OCI-LY1 (cell line): ENCODE measurements at regions not wholly inside any gene's neighbourhood (a gene's known extent, or its start where the extent isn't known, plus 50 kb on each side); places are given as distances from the start of the nearest gene placed in this dataset.

Source experiments
- EZH2 ChIP-seq: fragments of 200-600 bp; sonication (generic), shearing (Covaris generic); IDR thresholded peaks from 2 replicates; pipeline ENCODE4 v1.8.0; 2017; ENCODE audit warnings: borderline replicate concordance, mixed run types, mild to moderate bottlenecking, antibody characterized with exemption, low read length, moderate library complexity, mixed read lengths
- TF ChIP-seq, protein P1 (sequence below): fragments of 200-600 bp; sonication (generic), shearing (Covaris generic); IDR thresholded peaks from 2 replicates; pipeline ENCODE4 v1.5.1; 2017; ENCODE audit warnings: mild to moderate bottlenecking, antibody characterized with exemption, low read length, moderate library complexity, mixed read lengths

DNA sequence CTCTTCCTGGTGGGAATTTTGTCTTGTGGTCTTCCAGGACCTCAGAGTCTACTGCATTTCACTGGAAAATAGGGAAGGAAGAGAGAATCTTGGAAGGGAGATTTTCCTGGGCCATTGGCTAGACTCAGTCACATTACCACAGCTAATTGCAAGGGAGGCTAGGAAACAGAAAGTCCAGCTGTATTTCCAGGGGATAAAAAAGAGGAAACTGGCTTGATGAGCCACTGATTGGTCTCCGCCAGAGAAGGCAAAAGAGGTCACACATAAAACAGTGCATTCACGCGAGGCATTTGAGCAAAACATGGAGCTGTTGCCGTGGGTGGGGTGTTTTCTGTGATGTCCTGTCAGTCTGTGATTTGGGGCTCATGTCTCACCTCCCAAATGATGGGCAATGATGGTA, 345.3 kb downstream of the FOXL1 start:
- TF ChIP-seq, protein P1, sequence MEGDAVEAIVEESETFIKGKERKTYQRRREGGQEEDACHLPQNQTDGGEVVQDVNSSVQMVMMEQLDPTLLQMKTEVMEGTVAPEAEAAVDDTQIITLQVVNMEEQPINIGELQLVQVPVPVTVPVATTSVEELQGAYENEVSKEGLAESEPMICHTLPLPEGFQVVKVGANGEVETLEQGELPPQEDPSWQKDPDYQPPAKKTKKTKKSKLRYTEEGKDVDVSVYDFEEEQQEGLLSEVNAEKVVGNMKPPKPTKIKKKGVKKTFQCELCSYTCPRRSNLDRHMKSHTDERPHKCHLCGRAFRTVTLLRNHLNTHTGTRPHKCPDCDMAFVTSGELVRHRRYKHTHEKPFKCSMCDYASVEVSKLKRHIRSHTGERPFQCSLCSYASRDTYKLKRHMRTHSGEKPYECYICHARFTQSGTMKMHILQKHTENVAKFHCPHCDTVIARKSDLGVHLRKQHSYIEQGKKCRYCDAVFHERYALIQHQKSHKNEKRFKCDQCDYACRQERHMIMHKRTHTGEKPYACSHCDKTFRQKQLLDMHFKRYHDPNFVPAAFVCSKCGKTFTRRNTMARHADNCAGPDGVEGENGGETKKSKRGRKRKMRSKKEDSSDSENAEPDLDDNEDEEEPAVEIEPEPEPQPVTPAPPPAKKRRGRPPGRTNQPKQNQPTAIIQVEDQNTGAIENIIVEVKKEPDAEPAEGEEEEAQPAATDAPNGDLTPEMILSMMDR, result no peak
- TF ChIP-seq EZH2, result no peak
